HG03520 (cell line): ENCODE measurements at regions not wholly inside any gene's neighbourhood (a gene's known extent, or its start where the extent isn't known, plus 50 kb on each side); places are given as distances from the start of the nearest gene placed in this dataset.

Experiments
- ATAC-seq: cut with Tn5 transposase; IDR thresholded peaks from one replicate; pipeline ENCODE4 v1.9.1; 2021; ENCODE audit warnings: mild to moderate bottlenecking, moderate library complexity; ENCODE audit not compliant: unreplicated experiment

GRCh38 chr20:48105526-48105925 is 320.2 kb upstream of the SULF2 start:
- ATAC-seq, result no peak

GRCh38 chr20:48102931-48103660 is 317.8 kb upstream of the SULF2 start:
- ATAC-seq, result no peak

GRCh38 chr20:48102076-48102787 is 317.0 kb upstream of the SULF2 start:
- ATAC-seq, result no peak

GRCh38 chr20:48100483-48100882 is 315.2 kb upstream of the SULF2 start:
- ATAC-seq, result no peak

- ATAC-seq, result no peak
These were observed 313.6 kb upstream of the SULF2 start for GRCh38 chr20:48098866-48099265.

GRCh38 chr20:48098099-48098498 is 312.8 kb upstream of the SULF2 start:
- ATAC-seq, result no peak

GRCh38 chr20:48096957-48097890 is 311.9 kb upstream of the SULF2 start:
- no peak for ATAC-seq

- ATAC-seq, result no peak
These were observed 311.1 kb upstream of the SULF2 start for GRCh38 chr20:48096212-48096875.

GRCh38 chr20:48094944-48095343 is 309.7 kb upstream of the SULF2 start:
- no peak for ATAC-seq

GRCh38 chr20:48094196-48094749 is 309.0 kb upstream of the SULF2 start:
- no peak for ATAC-seq

- no peak for ATAC-seq
These were observed 307.5 kb upstream of the SULF2 start for GRCh38 chr20:48092596-48093280.

GRCh38 chr20:48090784-48091183 is 305.5 kb upstream of the SULF2 start:
- ATAC-seq, result no peak

- ATAC-seq, result no peak
These were observed 305.0 kb upstream of the SULF2 start for GRCh38 chr20:48090314-48090713.

GRCh38 chr20:48080583-48080982 is 295.3 kb upstream of the SULF2 start:
- ATAC-seq, result no peak

- ATAC-seq, result no peak
These were observed 293.7 kb upstream of the SULF2 start for GRCh38 chr20:48079028-48079427.

GRCh38 chr20:48076747-48077146 is 291.5 kb upstream of the SULF2 start:
- ATAC-seq, result no peak

GRCh38 chr20:48076247-48076646 is 291.0 kb upstream of the SULF2 start:
- no peak for ATAC-seq

- no peak for ATAC-seq
These were observed 290.4 kb upstream of the SULF2 start for GRCh38 chr20:48075591-48076174.

GRCh38 chr20:48070991-48071652 is 285.8 kb upstream of the SULF2 start:
- no peak for ATAC-seq
